HG03139 (cell line): ENCODE measurements at regions not wholly inside any gene's neighbourhood (a gene's known extent, or its start where the extent isn't known, plus 50 kb on each side); places are given as distances from the start of the nearest gene placed in this dataset.
"Not testable (repeated sequence)": the region's sequence is repeated elsewhere in the genome, so short reads cannot be mapped to it uniquely, and the experiment has no call there.

ENCODE experiments used
- ATAC-seq: cut with Tn5 transposase; IDR thresholded peaks from one replicate; pipeline ENCODE4 v1.9.1; 2021; ENCODE audit not compliant: unreplicated experiment

DNA sequence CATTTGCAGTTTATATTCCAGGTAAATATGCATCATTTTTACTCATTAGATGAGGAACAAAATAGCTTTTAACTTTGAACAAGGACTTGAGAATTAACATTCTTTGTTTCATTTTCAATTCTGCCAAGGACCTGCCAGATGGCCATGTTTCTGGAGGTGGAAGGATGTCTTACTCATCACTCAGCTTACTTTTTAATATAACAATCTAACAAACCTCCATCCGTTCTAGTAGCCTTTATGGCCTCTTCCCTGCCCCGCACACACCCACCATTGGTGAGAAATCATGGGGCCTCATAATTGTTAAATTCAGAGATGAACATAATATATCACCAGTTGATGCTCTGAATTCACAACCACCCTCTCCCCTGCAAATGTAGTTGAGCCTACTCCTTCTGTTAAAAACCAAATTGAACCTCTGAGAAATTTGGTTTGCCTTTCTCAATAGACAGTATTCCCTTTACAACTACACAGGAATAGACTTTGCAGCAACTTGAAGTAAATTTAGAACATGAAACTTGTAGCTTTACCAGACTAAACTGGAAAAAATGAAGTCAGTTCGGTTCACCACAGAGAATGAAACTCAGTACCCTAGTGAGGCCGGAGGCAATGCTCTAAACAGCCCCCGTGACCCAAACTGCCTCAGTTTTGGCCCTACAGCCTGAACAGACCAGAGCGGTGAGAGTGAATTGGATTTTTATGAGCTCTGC lies 50.1 kb upstream of the ACSL4 start:
- ATAC-seq: peak; percentile 82

- no peak for ATAC-seq
Observed at GRCh38 chrX:109783701-109784079, 50.6 kb upstream of the ACSL4 start.

GRCh38 chrX:109785053-109785452 lies 52.0 kb upstream of the ACSL4 start:
- no peak for ATAC-seq

DNA sequence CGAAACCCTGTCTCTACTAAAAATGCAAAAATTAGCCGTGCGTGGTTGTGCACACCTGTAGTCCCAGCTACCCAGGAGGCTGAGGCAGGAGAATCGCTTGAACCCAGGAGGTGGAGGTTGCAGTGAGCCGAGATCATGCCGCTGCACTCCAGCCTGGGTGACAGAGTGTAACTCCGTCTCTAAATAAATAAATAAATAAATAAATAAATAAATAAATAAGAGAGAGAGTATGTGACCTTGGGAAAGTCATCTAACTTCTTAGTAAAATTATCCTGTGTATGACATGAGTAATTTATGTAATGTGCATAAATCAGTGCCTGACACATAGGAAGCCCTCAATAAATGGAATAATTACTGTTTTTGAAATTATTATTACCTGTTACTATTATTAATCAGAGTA lies 57.5 kb upstream of the ACSL4 start:
- not testable (repeated sequence) for ATAC-seq

- ATAC-seq: no peak
Observed at GRCh38 chrX:109793191-109793590, 60.1 kb upstream of the ACSL4 start.

DNA sequence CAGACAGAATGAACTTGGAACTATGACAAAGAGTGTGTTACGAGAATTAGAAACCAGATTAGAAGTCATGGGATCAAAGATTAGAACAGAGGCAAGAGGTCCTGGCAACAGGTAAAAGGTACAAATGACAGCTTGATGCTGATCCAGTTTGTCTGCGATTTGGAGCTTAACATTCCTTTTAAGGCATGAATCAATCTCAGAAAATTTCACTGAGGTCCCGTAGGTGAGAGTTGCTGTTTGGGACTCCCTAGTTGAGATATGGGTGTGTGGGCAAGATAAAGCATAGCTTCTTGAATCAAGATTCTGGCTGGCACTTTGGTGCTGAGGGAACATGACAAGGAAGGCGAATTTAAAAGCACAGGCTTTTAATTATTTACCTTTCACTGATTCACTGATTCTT lies 62.6 kb upstream of the ACSL4 start:
- ATAC-seq: no peak

GRCh38 chrX:109797311-109797975 lies 64.4 kb upstream of the ACSL4 start:
- ATAC-seq: no peak

GRCh38 chrX:109812236-109812635 lies 79.2 kb upstream of the ACSL4 start:
- ATAC-seq: no peak

- no peak for ATAC-seq
Observed at GRCh38 chrX:109813236-109813635, 80.2 kb upstream of the ACSL4 start.

- ATAC-seq: no peak
Observed at GRCh38 chrX:109818976-109819375, 85.9 kb upstream of the ACSL4 start.

DNA sequence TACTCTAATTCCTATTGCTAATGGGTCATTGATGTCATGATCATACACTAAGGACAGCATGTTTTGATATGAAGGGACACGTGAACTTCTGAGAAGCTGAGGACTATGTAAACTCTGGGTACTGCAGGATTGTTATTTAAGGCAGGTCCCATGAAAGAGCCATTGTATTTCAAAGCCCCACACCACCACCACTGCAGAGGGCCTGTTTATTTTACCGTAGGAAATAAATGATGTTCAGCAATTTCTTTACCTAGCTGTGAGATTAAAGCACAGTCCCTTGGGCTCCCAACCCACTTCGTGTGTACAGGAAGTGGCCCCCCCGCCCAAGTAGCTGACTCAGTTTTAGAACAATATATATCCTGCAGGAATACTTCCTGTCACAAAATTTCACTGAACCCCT lies 89.8 kb upstream of the ACSL4 start:
- no peak for ATAC-seq

GRCh38 chrX:109826954-109827708 lies 94.1 kb upstream of the ACSL4 start:
- ATAC-seq: no peak

DNA sequence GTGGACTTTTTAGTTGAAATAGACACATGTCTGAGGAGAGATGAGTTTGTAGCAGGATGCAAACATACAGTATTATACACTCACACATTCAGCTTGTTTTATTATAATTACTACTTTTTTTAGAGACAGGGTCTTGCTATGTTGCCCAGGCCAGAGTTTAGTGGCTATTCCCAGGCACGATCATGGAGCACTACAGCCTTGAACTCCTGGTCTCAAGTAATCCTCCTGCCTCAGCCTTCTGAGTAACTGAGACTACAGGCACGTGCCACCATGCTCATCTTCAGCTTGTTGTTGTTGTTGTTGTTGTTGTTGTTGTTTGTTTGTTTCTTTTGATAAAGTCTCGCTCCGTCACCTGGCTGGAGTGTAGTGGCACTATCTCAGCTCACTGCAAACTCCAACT lies 94.7 kb upstream of the ACSL4 start:
- ATAC-seq: no peak

GRCh38 chrX:109830157-109830703 lies 97.2 kb upstream of the ACSL4 start:
- peak; percentile 5 for ATAC-seq

- ATAC-seq: peak; percentile 81
Observed at GRCh38 chrX:109830704-109831206, 97.7 kb upstream of the ACSL4 start.

- peak; percentile 7 for ATAC-seq
Observed at GRCh38 chrX:109831326-109831985, 98.4 kb upstream of the ACSL4 start.

DNA sequence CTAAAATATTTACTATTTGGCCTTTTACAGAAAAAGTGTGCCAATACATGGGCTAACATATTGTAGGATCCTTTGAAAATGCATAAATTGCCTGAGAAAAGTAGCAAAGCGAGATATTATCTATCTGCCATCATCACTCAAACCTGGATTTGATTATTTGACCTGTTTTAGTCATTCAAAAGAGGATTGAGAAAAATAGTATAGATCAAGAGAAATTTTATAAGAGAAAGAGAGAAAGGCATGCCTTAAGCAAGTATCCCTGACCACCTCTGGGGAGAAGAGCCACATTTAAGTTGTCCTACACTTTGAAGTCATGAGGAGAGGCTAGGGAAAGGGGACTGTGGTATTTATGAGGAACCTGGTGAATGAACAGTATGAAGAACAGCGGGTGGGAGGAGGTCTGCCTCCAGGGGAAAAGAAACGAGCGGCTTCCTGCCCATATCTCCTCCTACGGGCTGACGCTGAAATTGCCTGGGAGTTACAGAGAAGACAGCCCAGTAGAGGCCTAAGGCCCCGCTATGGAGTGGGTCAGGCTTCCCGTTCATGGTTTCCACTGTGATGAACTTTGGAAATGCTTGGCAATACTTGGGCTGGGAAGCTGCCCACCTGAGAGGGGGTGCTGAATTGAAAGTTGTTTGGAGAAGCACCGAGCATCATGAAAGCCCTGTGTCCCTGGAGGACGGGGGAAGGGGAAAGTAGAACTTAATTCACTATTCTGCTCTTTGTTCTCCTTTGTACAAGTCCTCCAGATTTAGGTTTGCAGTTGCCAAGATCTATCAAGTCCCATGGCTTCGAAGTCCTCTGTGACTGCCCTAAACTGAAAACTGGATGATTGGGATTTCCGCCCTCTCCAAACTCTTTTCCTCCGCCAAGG lies 106.9 kb upstream of the ACSL4 start:
- no peak for ATAC-seq

- ATAC-seq: no peak
Observed at GRCh38 chrX:109840585-109840984, 107.5 kb upstream of the ACSL4 start.

DNA sequence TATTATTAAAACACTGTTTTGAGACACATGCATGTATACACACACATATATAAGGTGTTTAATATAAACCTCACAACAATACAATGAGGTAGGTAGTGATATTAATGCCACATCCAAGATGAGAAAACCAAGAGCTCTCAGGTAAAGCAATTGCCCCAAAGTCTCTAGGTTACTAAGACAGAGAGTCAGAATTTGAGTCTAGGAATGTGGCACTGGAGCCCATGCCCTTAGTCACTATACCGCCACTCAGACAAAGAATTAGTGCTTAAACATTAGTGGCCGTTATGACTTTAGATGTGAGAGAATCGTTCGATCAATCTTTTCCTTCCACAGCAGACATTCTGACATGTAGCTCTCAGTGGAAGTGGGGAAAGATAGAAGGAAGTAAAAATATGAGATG lies 108.2 kb upstream of the ACSL4 start:
- no peak for ATAC-seq
